ENCODE measurements at regions not wholly inside any gene's neighbourhood (a gene's known extent, or its start where the extent isn't known, plus 50 kb on each side); places are given as distances from the start of the nearest gene placed in this dataset.

DNA sequence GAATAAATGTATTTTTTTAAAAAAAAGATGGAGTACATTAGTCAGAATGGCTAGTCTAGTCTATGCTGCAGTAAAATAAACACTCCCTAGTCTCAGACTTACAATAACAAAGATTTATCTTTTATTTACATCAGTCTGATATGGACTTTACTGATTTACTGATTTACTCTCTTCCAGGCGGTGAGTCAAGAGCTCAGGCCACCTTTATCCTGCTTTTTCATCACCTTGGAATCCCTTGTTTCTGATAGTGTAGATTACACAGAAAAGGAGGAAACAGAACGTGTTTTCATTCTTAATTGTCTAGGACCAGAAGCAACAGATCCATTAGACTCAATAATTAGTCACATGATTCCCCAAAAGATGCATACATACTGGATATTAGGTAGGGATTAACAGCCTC is 290.1 kb upstream of the TRPC7 start:
- H3K27ac ChIP-seq = no peak overlapping the region
- POLR2A ChIA-PET = no interaction called here
- TF ChIP-seq HOXA7 (CRISPR knock-in tag; IDR thresholded peaks at IDR 0.05) (no peak), GATA3 (IDR thresholded peaks at IDR 0.05; ENCODE audit: borderline replicate concordance) (peak; percentile 79; the same call in 1 of the 2 replicates)
- CTCF ChIA-PET = interaction anchor here (1.2 kb wide), 1 partner anchor 114 kb away, joined by 3 read pairs; no protein-coding TSS in a partner anchor
- H3K4me2 ChIP-seq = 0 out of 3 replicates have a peak overlapping the region, but pooled peaks have one; percentile 10
- ATAC-seq (peak; percentile 43 to 55; a peak in 5 of 6 replicates), FAIRE-seq (no peak), DNase-seq (ENCODE audit: low read depth in 1 of 2, low spot score in 1 of 2) (peak in 1 of 2 experiments; percentile 35)
- 0% methylated on average over 2 of the region's 2 CpGs for WGBS (ENCODE audit: missing lambda C conversion rate)
- peaks cover 10% of the 10 kb centered on the region; the same call in 1 of the 3 replicates for H3K4me1 ChIP-seq
- no peaks in the 10 kb centered on the region for H3K9me3 ChIP-seq
- H3K4me3 ChIP-seq = no peak overlapping the region

GRCh38 chr5:136646915-136647314 is 281.6 kb upstream of the TRPC7 start:
- no peak overlapping the region for H3K4me2 ChIP-seq
- 8% methylated on average over 2 of the region's 2 CpGs for WGBS (ENCODE audit: missing lambda C conversion rate)
- no peak for FAIRE-seq
- H3K9me3 ChIP-seq = no peaks in the 10 kb centered on the region
- ChIA-PET CTCF (no interaction called here), POLR2A (no interaction called here)
- ATAC-seq = no peak
- no peak overlapping the region for H3K27ac ChIP-seq
- TF ChIP-seq JUN (IDR thresholded peaks at IDR 0.05) (no peak), POLR2A (IDR thresholded peaks at IDR 0.05; ENCODE audit: low read length) (no peak), ESRRA (IDR thresholded peaks at IDR 0.05; ENCODE audit: borderline replicate concordance, low read length) (no peak), RAD21 (conservative IDR thresholded peaks at IDR 0.05 in 1 of 2, IDR thresholded peaks at IDR 0.05 in 1 of 2) (no peak)
- no peak for DNase-seq (ENCODE audit: low read depth in 1 of 2, low spot score in 1 of 2)
- no peak overlapping the region for H3K4me3 ChIP-seq
- no peaks in the 10 kb centered on the region for H3K4me1 ChIP-seq

DNA sequence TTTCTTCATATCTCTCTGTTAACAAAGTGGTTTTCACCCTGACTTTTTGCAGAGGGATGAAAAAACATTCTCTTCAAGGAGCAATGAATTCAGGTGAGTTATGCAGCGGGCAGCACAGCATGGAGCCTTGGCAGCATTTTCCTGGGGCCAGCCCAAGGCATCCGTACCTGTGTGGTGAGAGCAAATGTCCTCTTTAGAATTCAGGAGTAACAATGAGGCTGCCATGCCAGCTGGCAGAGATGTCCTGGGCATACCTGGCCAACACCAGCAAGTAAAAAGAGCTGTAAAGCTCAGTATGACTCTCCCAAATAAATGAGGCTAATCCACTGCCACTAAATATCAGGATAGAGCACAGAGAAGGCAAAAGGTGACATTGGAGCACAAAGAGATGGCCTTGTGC is 277.6 kb upstream of the TRPC7 start:
- 23% methylated on average over 2 of the region's 2 CpGs for WGBS (ENCODE audit: missing lambda C conversion rate)

GRCh38 chr5:136639616-136640015 is 274.3 kb upstream of the TRPC7 start:
- no peak overlapping the region for H3K4me2 ChIP-seq
- ATAC-seq = no peak
- TF ChIP-seq, protein P1, sequence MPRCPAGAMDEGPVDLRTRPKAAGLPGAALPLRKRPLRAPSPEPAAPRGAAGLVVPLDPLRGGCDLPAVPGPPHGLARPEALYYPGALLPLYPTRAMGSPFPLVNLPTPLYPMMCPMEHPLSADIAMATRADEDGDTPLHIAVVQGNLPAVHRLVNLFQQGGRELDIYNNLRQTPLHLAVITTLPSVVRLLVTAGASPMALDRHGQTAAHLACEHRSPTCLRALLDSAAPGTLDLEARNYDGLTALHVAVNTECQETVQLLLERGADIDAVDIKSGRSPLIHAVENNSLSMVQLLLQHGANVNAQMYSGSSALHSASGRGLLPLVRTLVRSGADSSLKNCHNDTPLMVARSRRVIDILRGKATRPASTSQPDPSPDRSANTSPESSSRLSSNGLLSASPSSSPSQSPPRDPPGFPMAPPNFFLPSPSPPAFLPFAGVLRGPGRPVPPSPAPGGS (IDR thresholded peaks at IDR 0.05) = no peak
- TF ChIP-seq RARB (CRISPR knock-in tag; IDR thresholded peaks at IDR 0.05) = no peak
- no peak for TF ChIP-seq PHF8 (IDR thresholded peaks at IDR 0.05; ENCODE audit: borderline replicate concordance, low read depth)
- no peak for TF ChIP-seq SMC3 (IDR thresholded peaks at IDR 0.05)
- TF ChIP-seq RAD21 (conservative IDR thresholded peaks at IDR 0.05 in 1 of 2, IDR thresholded peaks at IDR 0.05 in 1 of 2) = no peak
- no peak for TF ChIP-seq FOXS1 (CRISPR knock-in tag; IDR thresholded peaks at IDR 0.05)
- no peak for TF ChIP-seq CBX2 (IDR thresholded peaks at IDR 0.05; ENCODE audit: borderline replicate concordance, low read depth)
- TF ChIP-seq E2F6 (IDR thresholded peaks at IDR 0.05; ENCODE audit: borderline replicate concordance, low read depth) = no peak
- no peak for TF ChIP-seq GATA3 (IDR thresholded peaks at IDR 0.05; ENCODE audit: borderline replicate concordance)
- no peak for TF ChIP-seq MAZ (IDR thresholded peaks at IDR 0.05; ENCODE audit: borderline replicate concordance, low read depth, low read length)
- TF ChIP-seq ZC3H11A (IDR thresholded peaks at IDR 0.05) = no peak
- no peak for DNase-seq (ENCODE audit: low read depth in 1 of 2, low spot score in 1 of 2)
- H3K4me3 ChIP-seq = no peak overlapping the region
- POLR2A ChIA-PET = no interaction called here
- no peak overlapping the region for H3K27ac ChIP-seq
- no peak for FAIRE-seq
- CTCF ChIA-PET = interaction anchor here (1.0 kb wide), 1 partner anchor 96 kb away, joined by 3 read pairs; no protein-coding TSS in a partner anchor
- no peaks in the 10 kb centered on the region for H3K4me1 ChIP-seq
- no peaks in the 10 kb centered on the region for H3K9me3 ChIP-seq
- 49% methylated on average over 3 of the region's 3 CpGs for WGBS (ENCODE audit: missing lambda C conversion rate)

More for the DNA sequence above, 277.6 kb upstream of the TRPC7 start:
- ChIA-PET POLR2A (no interaction called here), CTCF (no interaction called here)
- DNase-seq (ENCODE audit: low read depth in 1 of 2, low spot score in 1 of 2) = no peak
- Histone ChIP-seq H3K4me2 (no peak overlapping the region), H3K9me3 (no peaks in the 10 kb centered on the region), H3K27ac (no peak overlapping the region), H3K4me1 (no peaks in the 10 kb centered on the region), H3K4me3 (no peak overlapping the region)
- ATAC-seq = no peak
- TF ChIP-seq MYC (IDR thresholded peaks at IDR 0.05; ENCODE audit: borderline replicate concordance, low read length) = no peak
- TF ChIP-seq RFX5 (IDR thresholded peaks at IDR 0.05) = no peak
- TF ChIP-seq CHD2 (IDR thresholded peaks at IDR 0.05; ENCODE audit: low read length, partially characterized antibody) = no peak
- TF ChIP-seq TFCP2L1 (CRISPR knock-in tag; IDR thresholded peaks at IDR 0.05) = no peak
- TF ChIP-seq RAD21 (conservative IDR thresholded peaks at IDR 0.05 in 1 of 2, IDR thresholded peaks at IDR 0.05 in 1 of 2) = no peak
- TF ChIP-seq FOXS1 (CRISPR knock-in tag; IDR thresholded peaks at IDR 0.05) = no peak
- no peak for TF ChIP-seq FOSL2 (IDR thresholded peaks at IDR 0.05)
- TF ChIP-seq FOSL2 (CRISPR knock-in tag; IDR thresholded peaks at IDR 0.05) = no peak
- no peak for TF ChIP-seq HOXB5 (CRISPR knock-in tag; IDR thresholded peaks at IDR 0.05)
- TF ChIP-seq, protein P2, sequence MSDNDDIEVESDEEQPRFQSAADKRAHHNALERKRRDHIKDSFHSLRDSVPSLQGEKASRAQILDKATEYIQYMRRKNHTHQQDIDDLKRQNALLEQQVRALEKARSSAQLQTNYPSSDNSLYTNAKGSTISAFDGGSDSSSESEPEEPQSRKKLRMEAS (IDR thresholded peaks at IDR 0.05) = no peak
- no peak for TF ChIP-seq JUN (IDR thresholded peaks at IDR 0.05)
- TF ChIP-seq FOSB (CRISPR knock-in tag; IDR thresholded peaks at IDR 0.05) = no peak
- FAIRE-seq = no peak

All from A549 (cell line).